ENCODE measurements at regions not wholly inside any gene's neighbourhood (a gene's known extent, or its start where the extent isn't known, plus 50 kb on each side); places are given as distances from the start of the nearest gene placed in this dataset.

DNA sequence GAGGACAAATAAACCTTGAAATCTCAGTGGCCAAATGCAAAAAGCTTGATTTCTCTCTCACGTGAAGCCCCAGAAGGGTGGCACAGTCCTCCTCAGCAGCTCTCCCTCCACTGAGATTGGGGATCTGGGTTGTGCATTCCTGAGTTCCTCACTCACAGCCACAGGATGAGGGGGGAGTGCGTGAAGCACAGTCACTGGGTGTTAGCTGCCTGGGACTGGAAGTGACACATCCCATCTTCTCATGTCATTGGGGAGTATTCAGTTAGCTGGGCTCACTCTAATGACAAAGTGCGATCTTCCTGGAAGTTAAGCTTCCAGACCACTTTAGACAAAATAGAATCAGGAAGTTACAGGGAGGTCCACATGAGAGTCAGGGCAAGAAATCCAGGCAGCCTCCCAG is 192.2 kb upstream of the LRFN2 start:
- TF ChIP-seq, protein P1, sequence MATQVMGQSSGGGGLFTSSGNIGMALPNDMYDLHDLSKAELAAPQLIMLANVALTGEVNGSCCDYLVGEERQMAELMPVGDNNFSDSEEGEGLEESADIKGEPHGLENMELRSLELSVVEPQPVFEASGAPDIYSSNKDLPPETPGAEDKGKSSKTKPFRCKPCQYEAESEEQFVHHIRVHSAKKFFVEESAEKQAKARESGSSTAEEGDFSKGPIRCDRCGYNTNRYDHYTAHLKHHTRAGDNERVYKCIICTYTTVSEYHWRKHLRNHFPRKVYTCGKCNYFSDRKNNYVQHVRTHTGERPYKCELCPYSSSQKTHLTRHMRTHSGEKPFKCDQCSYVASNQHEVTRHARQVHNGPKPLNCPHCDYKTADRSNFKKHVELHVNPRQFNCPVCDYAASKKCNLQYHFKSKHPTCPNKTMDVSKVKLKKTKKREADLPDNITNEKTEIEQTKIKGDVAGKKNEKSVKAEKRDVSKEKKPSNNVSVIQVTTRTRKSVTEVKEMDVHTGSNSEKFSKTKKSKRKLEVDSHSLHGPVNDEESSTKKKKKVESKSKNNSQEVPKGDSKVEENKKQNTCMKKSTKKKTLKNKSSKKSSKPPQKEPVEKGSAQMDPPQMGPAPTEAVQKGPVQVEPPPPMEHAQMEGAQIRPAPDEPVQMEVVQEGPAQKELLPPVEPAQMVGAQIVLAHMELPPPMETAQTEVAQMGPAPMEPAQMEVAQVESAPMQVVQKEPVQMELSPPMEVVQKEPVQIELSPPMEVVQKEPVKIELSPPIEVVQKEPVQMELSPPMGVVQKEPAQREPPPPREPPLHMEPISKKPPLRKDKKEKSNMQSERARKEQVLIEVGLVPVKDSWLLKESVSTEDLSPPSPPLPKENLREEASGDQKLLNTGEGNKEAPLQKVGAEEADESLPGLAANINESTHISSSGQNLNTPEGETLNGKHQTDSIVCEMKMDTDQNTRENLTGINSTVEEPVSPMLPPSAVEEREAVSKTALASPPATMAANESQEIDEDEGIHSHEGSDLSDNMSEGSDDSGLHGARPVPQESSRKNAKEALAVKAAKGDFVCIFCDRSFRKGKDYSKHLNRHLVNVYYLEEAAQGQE (IDR thresholded peaks at IDR 0.05; ENCODE audit: insufficient read depth in 1 of 2, low read depth in 2 of 2, low read length in 2 of 2), result no peak
- TF ChIP-seq SIN3A (IDR thresholded peaks at IDR 0.05; ENCODE audit: borderline replicate concordance, insufficient read depth, low read length) (no peak), POLR2AphosphoS5 (IDR thresholded peaks at IDR 0.05; ENCODE audit: low read depth, low read length) (no peak), TAF1 (IDR thresholded peaks at IDR 0.05; ENCODE audit: borderline replicate concordance, insufficient read depth, low read length) (no peak), FOXP2 (optimal IDR thresholded peaks at IDR 0.05; ENCODE audit: borderline replicate concordance, extremely low read depth, extremely low read length, insufficient read depth) (no peak)

DNA sequence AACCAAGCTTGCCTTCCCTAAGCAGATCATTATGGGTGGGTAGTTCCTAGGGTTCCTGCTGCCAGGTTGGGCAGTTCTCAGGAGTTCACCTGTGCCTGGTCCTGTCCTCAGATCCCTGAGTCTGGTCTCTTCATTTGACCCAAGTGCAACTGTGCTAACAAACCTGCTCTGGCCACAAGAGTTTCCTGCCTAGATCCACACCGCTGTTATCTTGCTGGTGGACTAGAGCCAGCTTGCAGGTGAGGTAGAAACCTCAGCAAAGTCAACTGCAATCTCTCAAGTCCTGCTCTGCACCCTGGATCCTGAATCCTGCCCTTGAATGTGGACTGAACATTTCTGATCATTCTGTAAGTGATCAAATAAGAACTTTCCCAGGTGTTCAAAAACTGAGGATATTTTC is 191.8 kb upstream of the LRFN2 start:
- no peak for TF ChIP-seq POLR2AphosphoS5 (IDR thresholded peaks at IDR 0.05; ENCODE audit: low read depth, low read length)
- TF ChIP-seq, protein P1 (IDR thresholded peaks at IDR 0.05; ENCODE audit: insufficient read depth in 1 of 2, low read depth in 2 of 2, low read length in 2 of 2), result no peak
- TF ChIP-seq TAF1 (IDR thresholded peaks at IDR 0.05; ENCODE audit: borderline replicate concordance, insufficient read depth, low read length), result no peak
- TF ChIP-seq SIN3A (IDR thresholded peaks at IDR 0.05; ENCODE audit: borderline replicate concordance, insufficient read depth, low read length), result no peak
- TF ChIP-seq FOXP2 (optimal IDR thresholded peaks at IDR 0.05; ENCODE audit: borderline replicate concordance, extremely low read depth, extremely low read length, insufficient read depth), result no peak

DNA sequence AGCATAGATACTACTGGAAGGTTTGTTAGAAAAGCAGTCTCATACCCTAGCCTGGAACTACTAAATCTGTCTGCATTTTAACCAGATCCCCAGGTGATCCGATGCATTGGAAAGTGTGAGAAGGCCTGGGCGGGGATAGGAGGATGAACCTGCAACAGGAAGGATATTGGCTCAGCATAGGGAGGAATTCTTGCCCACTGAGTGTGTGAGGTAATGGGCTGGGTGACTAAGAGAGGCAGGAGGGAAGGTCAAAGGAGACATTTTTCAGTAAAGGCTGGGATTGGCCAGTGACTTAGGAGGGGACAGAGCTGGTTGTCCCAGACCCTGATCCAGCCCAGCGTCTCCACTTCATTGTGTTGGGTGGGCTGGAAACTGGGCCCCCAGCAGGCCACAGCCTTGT is 191.0 kb upstream of the LRFN2 start:
- TF ChIP-seq SIN3A (IDR thresholded peaks at IDR 0.05; ENCODE audit: borderline replicate concordance, insufficient read depth, low read length), result no peak
- TF ChIP-seq, protein P1 (IDR thresholded peaks at IDR 0.05; ENCODE audit: insufficient read depth in 1 of 2, low read depth in 2 of 2, low read length in 2 of 2), result no peak
- TF ChIP-seq FOXP2 (optimal IDR thresholded peaks at IDR 0.05; ENCODE audit: borderline replicate concordance, extremely low read depth, extremely low read length, insufficient read depth), result no peak
- TF ChIP-seq POLR2AphosphoS5 (IDR thresholded peaks at IDR 0.05; ENCODE audit: low read depth, low read length), result no peak
- TF ChIP-seq TAF1 (IDR thresholded peaks at IDR 0.05; ENCODE audit: borderline replicate concordance, insufficient read depth, low read length), result no peak

DNA sequence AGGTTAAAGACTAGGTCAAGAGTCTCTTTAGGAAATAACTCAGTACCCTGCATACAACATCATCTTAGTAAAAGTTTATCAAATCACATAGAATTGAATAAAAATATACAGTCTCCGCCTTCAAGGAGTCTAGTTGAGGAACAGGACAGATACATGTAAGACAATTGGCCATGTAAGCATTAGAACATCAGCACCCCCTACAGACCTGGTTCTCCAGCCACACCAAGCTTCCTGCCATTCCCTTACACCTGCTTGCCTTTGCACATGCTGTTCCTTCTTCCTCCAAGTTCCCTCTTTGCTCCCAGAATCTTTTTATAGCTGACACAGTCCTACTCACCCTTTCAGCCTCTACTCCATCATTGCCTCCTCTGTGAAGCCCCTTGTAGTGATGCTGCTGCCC is 187.8 kb upstream of the LRFN2 start:
- TF ChIP-seq FOXP2 (optimal IDR thresholded peaks at IDR 0.05; ENCODE audit: borderline replicate concordance, extremely low read depth, extremely low read length, insufficient read depth) (no peak), TAF1 (IDR thresholded peaks at IDR 0.05; ENCODE audit: borderline replicate concordance, insufficient read depth, low read length) (no peak), POLR2AphosphoS5 (IDR thresholded peaks at IDR 0.05; ENCODE audit: low read depth, low read length) (no peak), SIN3A (IDR thresholded peaks at IDR 0.05; ENCODE audit: borderline replicate concordance, insufficient read depth, low read length) (no peak)
- TF ChIP-seq, protein P1 (IDR thresholded peaks at IDR 0.05; ENCODE audit: insufficient read depth in 1 of 2, low read depth in 2 of 2, low read length in 2 of 2), result no peak

DNA sequence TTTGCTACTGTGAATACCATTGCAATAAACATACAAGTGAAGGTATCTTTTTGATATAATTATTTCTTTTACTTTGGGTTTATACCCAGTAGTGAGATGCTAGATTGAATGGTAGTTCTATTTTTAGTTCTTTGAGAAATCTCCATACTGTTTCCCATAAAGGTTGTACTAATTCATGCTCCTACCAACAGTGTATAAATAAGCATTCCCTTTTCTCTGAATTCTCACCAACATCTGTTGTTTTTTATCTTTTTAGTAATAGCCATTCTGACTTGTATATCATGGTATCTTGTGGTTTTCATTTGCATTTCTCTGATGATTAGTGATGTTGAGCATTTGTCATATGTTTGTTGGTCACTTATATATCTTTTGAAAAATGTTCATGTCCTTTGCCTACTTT is 183.6 kb upstream of the LRFN2 start:
- no peak for TF ChIP-seq SIN3A (IDR thresholded peaks at IDR 0.05; ENCODE audit: borderline replicate concordance, insufficient read depth, low read length)
- no peak for TF ChIP-seq TAF1 (IDR thresholded peaks at IDR 0.05; ENCODE audit: borderline replicate concordance, insufficient read depth, low read length)
- TF ChIP-seq POLR2AphosphoS5 (IDR thresholded peaks at IDR 0.05; ENCODE audit: low read depth, low read length), result no peak
- TF ChIP-seq, protein P1 (IDR thresholded peaks at IDR 0.05; ENCODE audit: insufficient read depth in 1 of 2, low read depth in 2 of 2, low read length in 2 of 2), result no peak
- no peak for TF ChIP-seq FOXP2 (optimal IDR thresholded peaks at IDR 0.05; ENCODE audit: borderline replicate concordance, extremely low read depth, extremely low read length, insufficient read depth)

Data from PFSK-1 (cell line).